ENCODE measurements at regions not wholly inside any gene's neighbourhood (a gene's known extent, or its start where the extent isn't known, plus 50 kb on each side); places are given as distances from the start of the nearest gene placed in this dataset.
"Not testable (repeated sequence)": the region's sequence is repeated elsewhere in the genome, so short reads cannot be mapped to it uniquely, and the experiment has no call there.

GRCh38 chr13:18252848-18253247 lies 928.8 kb downstream of the TUBA3C start:
- intact Hi-C loops (cut with DNase I); DNase-seq (ENCODE audit: missing footprints); ATAC-seq: not testable (repeated sequence)

GRCh38 chr13:18248533-18249240 lies 932.9 kb downstream of the TUBA3C start:
- DNase-seq (ENCODE audit: missing footprints); ATAC-seq; intact Hi-C loops (cut with DNase I): not testable (repeated sequence)

- ATAC-seq; intact Hi-C loops (cut with DNase I); DNase-seq (ENCODE audit: missing footprints): not testable (repeated sequence)
Observed at GRCh38 chr13:18240086-18240485, 941.5 kb downstream of the TUBA3C start.

- DNase-seq (ENCODE audit: missing footprints); intact Hi-C loops (cut with DNase I); ATAC-seq: not testable (repeated sequence)
Observed at GRCh38 chr13:18238586-18238985, 943.0 kb downstream of the TUBA3C start.

GRCh38 chr13:18236528-18236815 lies 945.2 kb downstream of the TUBA3C start:
- no peak for DNase-seq (ENCODE audit: missing footprints)
- intact Hi-C loops (cut with DNase I) = no loop called here
- ATAC-seq = no peak

GRCh38 chr13:18235756-18236527 lies 945.7 kb downstream of the TUBA3C start:
- DNase-seq (ENCODE audit: missing footprints) (no peak), ATAC-seq (no peak)
- intact Hi-C loops (cut with DNase I) = no loop called here

GRCh38 chr13:18235172-18235571 lies 946.5 kb downstream of the TUBA3C start:
- intact Hi-C loops (cut with DNase I) = no loop called here
- no peak for ATAC-seq
- DNase-seq (ENCODE audit: missing footprints) = no peak

GRCh38 chr13:18234451-18234850 lies 947.2 kb downstream of the TUBA3C start:
- intact Hi-C loops (cut with DNase I); DNase-seq (ENCODE audit: missing footprints); ATAC-seq: not testable (repeated sequence)

DNA sequence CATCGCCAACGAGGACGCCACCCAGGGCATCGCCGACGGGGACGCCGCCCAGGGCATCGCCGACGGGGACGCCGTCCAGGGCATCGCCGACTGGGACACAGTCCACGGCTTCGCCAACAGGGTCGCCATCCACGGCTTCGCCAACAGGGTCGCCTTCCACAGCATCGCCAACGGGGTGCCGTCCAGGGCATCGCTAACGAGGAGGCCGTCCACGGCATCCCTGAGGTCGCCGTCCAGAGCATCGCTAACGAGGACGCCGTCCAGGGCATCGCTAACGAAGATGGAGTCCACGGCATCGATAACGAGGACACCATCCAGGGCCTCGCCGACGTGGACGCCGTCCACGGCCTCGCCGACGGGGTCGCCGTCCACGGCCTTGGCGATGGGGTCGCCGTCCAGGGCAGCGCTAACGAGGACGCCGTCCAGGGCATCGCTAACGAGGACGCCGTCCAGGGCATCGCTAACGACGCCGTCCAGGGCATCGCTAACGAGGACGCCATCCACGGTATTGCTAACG lies 947.8 kb downstream of the TUBA3C start:
- intact Hi-C loops (cut with DNase I) = no loop called here
- DNase-seq (ENCODE audit: missing footprints) = no peak
- no peak for ATAC-seq

DNA sequence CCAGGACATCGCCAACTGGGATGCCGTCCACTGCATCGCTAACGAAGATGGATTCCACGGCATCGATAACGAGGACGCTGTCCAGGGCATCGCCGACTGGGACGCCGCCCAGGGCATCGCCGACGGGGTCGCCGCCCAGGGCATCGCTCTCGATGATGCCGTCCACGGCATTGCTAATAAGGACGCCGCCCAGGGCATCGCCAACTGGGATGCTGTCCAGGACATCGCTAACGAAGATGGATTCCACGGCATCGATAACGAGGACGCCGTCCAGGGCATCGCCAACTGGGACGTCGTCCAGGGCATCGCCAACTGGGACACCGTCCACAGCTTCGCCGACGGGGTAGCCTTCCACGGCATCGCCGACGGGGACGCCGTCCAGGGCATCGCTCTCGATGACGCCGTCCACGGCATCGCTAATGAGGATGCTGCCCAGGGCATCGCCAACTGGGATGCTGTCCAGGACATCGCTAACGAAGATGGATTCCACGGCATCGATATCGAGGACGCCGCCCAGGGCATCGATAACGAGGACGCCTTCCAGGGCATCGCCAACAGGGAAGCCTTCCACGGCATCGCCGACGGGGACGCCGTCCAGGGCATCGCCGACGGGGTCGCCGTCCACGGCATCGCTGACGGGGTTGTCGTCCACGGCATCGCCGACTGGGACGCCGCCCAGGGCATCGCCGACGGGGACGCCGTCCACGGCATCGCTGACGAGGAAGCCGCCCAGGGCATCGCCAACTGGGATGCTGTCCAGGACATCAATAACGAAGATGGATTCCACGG lies 948.4 kb downstream of the TUBA3C start:
- ATAC-seq (no peak), DNase-seq (ENCODE audit: missing footprints) (no peak)
- intact Hi-C loops (cut with DNase I) = no loop called here

DNA sequence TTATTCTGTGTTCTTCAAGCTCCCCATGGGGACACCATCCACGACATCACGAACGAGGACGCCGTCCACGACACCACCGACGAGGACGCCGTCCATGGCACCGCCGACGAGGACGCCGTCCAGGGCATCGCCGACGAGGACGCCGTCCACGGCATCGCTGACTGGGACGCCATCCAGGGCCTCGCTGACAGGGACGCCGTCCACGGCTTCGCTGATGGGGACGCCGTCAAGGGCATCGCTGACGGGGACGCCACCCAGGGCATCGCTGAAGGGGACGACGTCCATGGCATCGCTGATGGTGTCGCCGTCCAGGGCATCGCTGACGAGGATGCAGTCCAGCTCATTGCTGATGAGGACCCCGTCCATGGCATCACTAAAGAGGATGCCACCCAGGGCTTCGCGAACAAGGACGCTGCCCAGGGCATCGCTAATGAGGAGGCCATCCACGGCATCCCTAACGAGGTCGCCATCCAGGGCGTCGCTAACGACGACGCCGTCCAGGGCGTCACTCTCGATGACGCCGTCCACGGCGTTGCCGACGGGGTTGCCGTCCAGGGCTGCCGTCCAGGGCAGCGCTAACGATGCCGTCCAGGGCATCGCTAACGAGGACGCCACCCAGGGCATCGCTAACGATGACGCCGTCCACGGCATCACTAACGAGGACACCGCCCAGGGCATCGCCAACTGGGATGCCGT lies 949.2 kb downstream of the TUBA3C start:
- intact Hi-C loops (cut with DNase I) = no loop called here
- no peak for ATAC-seq
- no peak for DNase-seq (ENCODE audit: missing footprints)

DNA sequence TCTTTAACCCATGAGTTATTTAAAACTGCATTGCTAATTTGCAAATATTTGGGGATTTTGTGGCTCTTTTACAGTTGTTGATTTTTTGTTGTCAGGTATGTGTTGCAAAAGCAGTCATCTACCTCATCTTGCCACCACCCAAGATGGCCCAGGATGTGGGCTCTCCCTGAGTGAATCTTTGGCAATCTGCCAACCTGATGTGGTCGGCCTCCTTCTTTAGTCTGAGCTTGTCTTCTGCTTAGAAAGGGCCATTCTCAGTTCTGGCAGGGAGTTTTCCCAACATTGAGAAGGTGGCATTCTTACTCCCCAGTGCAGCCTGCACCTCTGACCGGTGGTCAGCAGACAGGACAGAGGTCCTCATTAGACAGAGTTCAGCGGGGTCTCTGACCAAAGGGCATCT lies 957.2 kb downstream of the TUBA3C start:
- intact Hi-C loops (cut with DNase I); ATAC-seq: not testable (repeated sequence)

GRCh38 chr13:18214689-18215088 lies 966.9 kb downstream of the TUBA3C start:
- peak; percentile 56 for ATAC-seq
- DNase-seq (ENCODE audit: missing footprints); intact Hi-C loops (cut with DNase I): not testable (repeated sequence)

More for the DNA sequence above, 957.2 kb downstream of the TUBA3C start:
- not testable (repeated sequence) for DNase-seq (ENCODE audit: missing footprints)

- DNase-seq (ENCODE audit: missing footprints); intact Hi-C loops (cut with DNase I): not testable (repeated sequence)
- ATAC-seq = peak; percentile 11
Observed at GRCh38 chr13:18213511-18213910, 968.1 kb downstream of the TUBA3C start.

DNA sequence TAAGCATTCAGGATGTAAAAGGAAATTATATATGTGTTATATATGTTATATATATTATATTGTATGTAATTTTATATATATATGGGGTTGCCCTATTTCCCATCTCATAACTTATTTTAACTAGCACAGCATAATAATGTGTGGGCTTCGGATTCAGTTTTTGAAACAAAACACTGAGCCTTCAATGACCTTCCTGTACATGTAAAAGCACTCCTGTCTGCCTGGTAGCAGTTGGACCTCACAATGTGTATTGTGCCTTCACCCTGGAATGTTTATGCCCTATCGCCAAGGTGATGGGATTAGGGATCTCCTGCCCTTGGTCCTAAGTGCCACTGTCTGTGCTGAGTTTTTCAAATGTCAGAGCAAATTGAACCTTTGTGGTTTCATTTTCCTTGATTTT lies 968.8 kb downstream of the TUBA3C start:
- DNase-seq (ENCODE audit: missing footprints) (peak; percentile 65), ATAC-seq (peak; percentile 74)
- intact Hi-C loops (cut with DNase I) = no loop called here

- peak; percentile 78 for DNase-seq (ENCODE audit: missing footprints)
- intact Hi-C loops (cut with DNase I) = not testable (repeated sequence)
- ATAC-seq = peak; percentile 93
Observed at GRCh38 chr13:18211752-18212560, 969.7 kb downstream of the TUBA3C start.

DNA sequence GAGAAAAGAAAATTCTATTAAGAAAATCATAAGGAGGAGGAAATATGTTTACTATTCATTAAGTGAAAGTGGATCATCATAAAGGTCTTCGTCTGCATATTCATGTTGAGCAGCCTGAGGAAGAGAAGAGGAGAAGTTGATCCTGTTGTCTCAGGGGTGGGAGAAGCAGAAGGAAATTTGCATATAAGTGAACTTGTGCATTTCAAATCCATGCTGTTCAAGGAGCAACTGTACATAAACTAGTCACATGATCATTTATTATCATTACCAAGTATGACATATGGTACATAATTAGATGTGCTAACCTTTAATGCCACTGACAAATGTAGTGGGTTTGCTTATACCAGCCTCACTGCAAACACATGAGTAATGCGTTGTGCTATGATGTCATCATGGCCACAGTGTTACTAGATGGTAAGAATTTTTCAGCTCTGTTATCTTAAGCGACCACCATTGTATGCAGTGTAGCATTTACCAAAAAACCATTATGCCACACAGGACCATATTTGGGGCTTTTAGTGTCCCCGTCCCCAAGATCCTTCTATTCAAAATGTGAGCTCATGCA lies 976.9 kb downstream of the TUBA3C start:
- intact Hi-C loops (cut with DNase I); DNase-seq (ENCODE audit: missing footprints): not testable (repeated sequence)
- peak; percentile 34 for ATAC-seq

DNA sequence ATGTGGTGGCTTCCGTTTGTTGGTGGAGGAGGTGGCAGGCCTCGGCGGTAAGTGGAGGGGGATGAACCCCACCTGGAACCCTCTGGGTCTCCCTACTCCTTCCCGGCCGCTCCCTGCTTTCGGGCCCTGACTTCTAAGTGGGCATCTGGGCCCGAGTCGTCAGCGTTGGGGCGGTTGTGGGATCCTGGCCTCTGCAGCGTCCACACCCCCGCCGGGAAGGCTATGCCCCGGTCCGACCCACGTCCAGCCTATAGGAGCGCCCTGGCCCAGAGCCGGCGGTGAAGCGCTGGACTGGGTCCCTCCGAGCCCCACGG lies 986.3 kb downstream of the TUBA3C start:
- DNase-seq (ENCODE audit: missing footprints); intact Hi-C loops (cut with DNase I); ATAC-seq: not testable (repeated sequence)

Measured in Right ventricle myocardium inferior (tissue), 1 donor.